HEK293T (cell line): ENCODE measurements at regions not wholly inside any gene's neighbourhood (a gene's known extent, or its start where the extent isn't known, plus 50 kb on each side); places are given as distances from the start of the nearest gene placed in this dataset.

Source experiments
- CTCF ChIA-PET: fragments of 350-600 bp; formaldehyde crosslinking; extraction: SDS; loops from one replicate; lab custom pipeline; 2021; ENCODE audit warnings: antibody characterized with exemption, inconsistent platforms; lab: Yijun Ruan, JAX
- POLR2A ChIA-PET: fragments of 350-600 bp; formaldehyde crosslinking; extraction: SDS; loops from one replicate; lab custom pipeline; 2020; ENCODE audit warnings: antibody characterized with exemption, inconsistent platforms; lab: Yijun Ruan, JAX
- DNase-seq: peaks from one replicate; pipeline ENCODE4 v3.0.0; 2012; ENCODE audit warnings: mixed read lengths; ENCODE audit errors: extremely low spot score
- ARNT ChIP-seq: fragments of 450-650 bp; IDR thresholded peaks from 2 replicates; pipeline ENCODE4 v1.6.1; 2017; ENCODE audit warnings: mild to moderate bottlenecking
- BHLHE40 ChIP-seq: fragments of 450-650 bp; IDR thresholded peaks from 2 replicates; pipeline ENCODE4 v1.6.1; 2016; ENCODE audit warnings: mild to moderate bottlenecking, moderate library complexity, borderline replicate concordance
- CTBP1 ChIP-seq: fragments of 450-650 bp; IDR thresholded peaks from 2 replicates; pipeline ENCODE4 v1.6.1; 2016; ENCODE audit warnings: borderline replicate concordance
- ELF4 ChIP-seq: fragments of 450-650 bp; IDR thresholded peaks from 2 replicates; pipeline ENCODE4 v1.6.1; 2017; ENCODE audit warnings: antibody characterized with exemption
- FOXA1 ChIP-seq: fragments of 450-650 bp; IDR thresholded peaks from 2 replicates; pipeline ENCODE4 v1.6.1; 2016; ENCODE audit warnings: mild to moderate bottlenecking
- FOXK2 ChIP-seq: fragments of 450-650 bp; IDR thresholded peaks from 2 replicates; pipeline ENCODE4 v1.6.1; 2016; ENCODE audit warnings: mild to moderate bottlenecking
- FOXM1 ChIP-seq: fragments of 450-650 bp; IDR thresholded peaks from 2 replicates; pipeline ENCODE4 v1.6.1; 2017; ENCODE audit warnings: mild to moderate bottlenecking, borderline replicate concordance
- HDGF ChIP-seq: fragments of 450-650 bp; IDR thresholded peaks from 2 replicates; pipeline ENCODE4 v1.6.1; 2017; ENCODE audit warnings: antibody characterized with exemption, borderline replicate concordance
- L3MBTL2 ChIP-seq: fragments of 450-650 bp; conservative IDR thresholded peaks from 2 replicates; pipeline ENCODE4 v1.6.1; 2016; ENCODE audit warnings: mild to moderate bottlenecking
- LEF1 ChIP-seq: fragments of 450-650 bp; IDR thresholded peaks from 2 replicates; pipeline ENCODE4 v1.6.1; 2017; ENCODE audit warnings: mild to moderate bottlenecking, borderline replicate concordance
- NFRKB ChIP-seq: fragments of 450-650 bp; IDR thresholded peaks from 2 replicates; pipeline ENCODE4 v1.6.1; 2016; ENCODE audit warnings: mild to moderate bottlenecking, moderate library complexity
- PKNOX1 ChIP-seq: fragments of 450-650 bp; IDR thresholded peaks from 2 replicates; pipeline ENCODE4 v1.6.1; 2016
- SP1 ChIP-seq: fragments of 450-650 bp; IDR thresholded peaks from 2 replicates; pipeline ENCODE4 v1.6.1; 2017
- SUZ12 ChIP-seq: fragments of 450-650 bp; IDR thresholded peaks from 2 replicates; pipeline ENCODE4 v1.6.1; 2016; ENCODE audit warnings: mild to moderate bottlenecking
- TARDBP ChIP-seq: fragments of 450-650 bp; IDR thresholded peaks from 2 replicates; pipeline ENCODE4 v1.6.1; 2016
- ZNF384 ChIP-seq: fragments of 450-650 bp; IDR thresholded peaks from 2 replicates; pipeline ENCODE4 v1.6.1; 2016

GRCh38 chr1:79264975-79265818 lies 258.7 kb upstream of the ADGRL4 start:
- TF ChIP-seq PKNOX1: peak; percentile 47; the same call in 1 of the 2 replicates
- no peak for TF ChIP-seq HDGF
- ChIA-PET CTCF (interaction anchor here (0.7 kb wide), 1 partner anchor 426 kb away, joined by 3 read pairs; no protein-coding TSS in a partner anchor), POLR2A (interaction anchor here (0.7 kb wide), 1 partner anchor 1811 kb away, joined by 3 read pairs; no protein-coding TSS in a partner anchor)
- no peak for DNase-seq

- TF ChIP-seq LEF1 (no peak), NFRKB (no peak), ARNT (no peak), BHLHE40 (no peak), TARDBP (no peak), ZNF384 (no peak), CTBP1 (no peak), PKNOX1 (no peak), ELF4 (no peak), HDGF (no peak), SUZ12 (no peak), SP1 (no peak), L3MBTL2 (no peak)
- CTCF ChIA-PET: no interaction called here
- POLR2A ChIA-PET: no interaction called here
- DNase-seq: no peak
Observed at GRCh38 chr1:79264285-79264684, 257.8 kb upstream of the ADGRL4 start.

- ChIA-PET POLR2A (no interaction called here), CTCF (no interaction called here)
- TF ChIP-seq FOXA1 (no peak), ARNT (no peak), TARDBP (no peak), CTBP1 (no peak), BHLHE40 (no peak), PKNOX1 (no peak), L3MBTL2 (no peak)
- DNase-seq: no peak
Observed at GRCh38 chr1:79262745-79263258, 256.3 kb upstream of the ADGRL4 start.

- ChIA-PET POLR2A (no interaction called here), CTCF (interaction anchor here (1.5 kb wide), 1 partner anchor 93 kb away, joined by 6 read pairs; no protein-coding TSS in a partner anchor)
- peak; percentile 37 for DNase-seq
- no peak for TF ChIP-seq L3MBTL2
Observed at GRCh38 chr1:79259390-79260336, 253.1 kb upstream of the ADGRL4 start.

- ChIA-PET POLR2A (no interaction called here), CTCF (interaction anchor here (0.7 kb wide), 1 partner anchor 922 kb away, joined by 3 read pairs; no protein-coding TSS in a partner anchor)
- TF ChIP-seq BHLHE40 (no peak), ZNF384 (no peak), SUZ12 (no peak), NFRKB (no peak), CTBP1 (no peak), HDGF (no peak), LEF1 (no peak), FOXA1 (no peak), SP1 (no peak), FOXM1 (no peak), L3MBTL2 (no peak), FOXK2 (no peak)
- no peak for DNase-seq
Observed at GRCh38 chr1:79255421-79255820, 248.9 kb upstream of the ADGRL4 start.

- no peak for DNase-seq
- CTCF ChIA-PET: no interaction called here
- POLR2A ChIA-PET: no interaction called here
- no peak for TF ChIP-seq SUZ12
Observed at GRCh38 chr1:79252598-79252997, 246.1 kb upstream of the ADGRL4 start.
